NCI-H82 treated with DMSO at 0.1 percent for 48 hours (cell line): ENCODE measurements at regions not wholly inside any gene's neighbourhood (a gene's known extent, or its start where the extent isn't known, plus 50 kb on each side); places are given as distances from the start of the nearest gene placed in this dataset.

Experiments used
- DNase-seq: peaks from one replicate; lab custom pipeline; 2025; ENCODE audit not compliant: unreplicated experiment; lab: John Stamatoyannopoulos, UW

DNA sequence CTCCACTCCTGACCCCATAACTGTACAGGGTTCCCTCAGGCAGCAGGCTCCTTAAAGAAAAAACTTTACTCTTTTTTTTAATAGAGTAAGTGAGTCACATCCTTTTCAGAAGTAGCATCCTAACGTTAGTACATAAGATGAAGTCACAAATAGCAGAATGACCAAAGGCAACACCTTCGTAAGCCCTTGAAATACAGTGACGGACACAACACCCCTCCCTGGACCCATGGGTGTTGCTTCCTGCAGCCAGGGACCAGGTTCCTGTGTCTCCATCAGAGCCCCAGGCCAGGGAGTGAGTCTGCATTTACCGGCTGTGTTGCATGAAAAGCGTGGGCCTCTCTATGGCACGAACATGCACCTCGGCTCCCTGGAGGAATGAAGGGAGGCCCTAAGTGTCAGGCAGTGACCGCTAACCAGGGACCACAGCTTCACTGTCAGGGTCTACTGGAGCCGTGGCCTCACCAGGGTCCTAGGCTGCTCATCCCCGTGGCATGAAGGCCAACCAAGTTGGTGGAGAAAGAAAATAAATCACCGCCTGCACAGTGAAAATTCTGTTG lies 340.0 kb upstream of the SFSWAP start:
- DNase-seq = no peak

DNA sequence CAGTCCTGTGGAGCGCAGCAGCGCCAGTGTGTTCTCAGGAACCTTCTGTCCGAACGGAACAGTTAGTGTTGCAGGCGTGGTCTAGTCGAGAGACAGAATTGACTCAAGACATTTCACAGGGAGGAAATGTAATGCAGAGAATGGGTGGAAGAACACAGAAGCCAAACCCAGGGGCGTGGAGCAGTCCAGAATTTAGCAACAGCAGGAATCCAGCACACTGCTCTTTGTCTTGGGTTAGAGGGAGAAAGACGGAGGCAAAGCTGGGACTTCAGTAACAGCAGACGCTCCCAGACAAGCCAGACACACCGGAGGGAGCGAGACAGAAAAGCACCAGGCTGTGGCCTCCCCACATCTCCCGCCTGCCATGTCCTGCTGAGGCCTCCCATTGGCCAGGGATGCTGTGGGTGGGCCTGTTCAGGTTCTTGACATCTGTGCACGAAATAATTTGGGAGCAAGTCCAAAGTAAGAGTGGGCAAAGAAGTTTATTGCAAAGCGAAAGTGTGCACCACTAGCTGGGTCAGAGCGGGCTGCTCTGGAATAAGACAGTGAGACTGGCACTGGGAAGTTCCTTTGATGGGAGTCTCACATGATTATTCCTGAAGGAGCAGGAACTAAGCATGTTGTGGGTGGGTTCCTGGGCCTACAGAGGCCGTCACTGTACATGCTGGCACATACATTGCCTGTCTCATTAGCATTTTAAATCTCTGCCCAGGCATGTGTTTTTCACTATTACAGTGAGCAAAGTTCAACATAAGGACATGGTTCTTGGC lies 339.3 kb upstream of the SFSWAP start:
- DNase-seq = no peak

DNA sequence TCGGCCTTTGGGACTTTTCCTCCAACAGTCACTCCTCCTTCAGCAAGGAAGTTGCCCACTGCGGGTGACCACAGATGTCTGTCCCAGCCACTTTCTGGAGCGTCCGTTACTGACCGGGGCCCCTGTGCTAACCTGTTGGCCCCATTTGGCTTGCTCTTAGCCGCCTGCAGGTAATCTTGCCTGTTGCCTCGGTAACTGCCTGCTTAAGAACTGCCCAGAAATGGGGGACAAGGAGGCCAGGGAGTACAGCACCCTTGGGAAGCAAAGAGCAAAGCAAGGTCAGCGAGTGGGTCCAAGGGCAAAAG lies 338.8 kb upstream of the SFSWAP start:
- no peak for DNase-seq

DNA sequence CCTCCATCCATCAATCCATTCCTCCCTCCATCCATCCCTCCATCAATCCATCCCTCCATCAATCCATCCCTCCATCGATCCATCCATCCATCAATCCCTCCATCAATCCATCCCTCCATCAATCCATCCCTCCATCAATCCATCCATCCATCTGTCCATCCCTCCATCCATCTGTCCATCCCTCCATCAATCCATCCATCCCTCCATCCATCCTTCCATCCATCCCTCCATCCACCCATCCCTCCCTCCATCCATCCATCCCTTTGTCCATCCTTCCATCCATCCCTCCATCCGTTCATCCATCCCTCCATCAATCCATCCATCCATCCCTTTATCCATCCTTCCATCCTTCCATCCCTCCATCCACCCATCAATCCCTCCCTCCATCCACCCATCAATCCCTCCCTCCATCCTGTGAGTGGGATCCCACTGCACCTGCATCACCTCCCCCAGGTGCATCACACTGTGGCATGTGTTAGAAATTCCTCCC lies 338.1 kb upstream of the SFSWAP start:
- no peak for DNase-seq

DNA sequence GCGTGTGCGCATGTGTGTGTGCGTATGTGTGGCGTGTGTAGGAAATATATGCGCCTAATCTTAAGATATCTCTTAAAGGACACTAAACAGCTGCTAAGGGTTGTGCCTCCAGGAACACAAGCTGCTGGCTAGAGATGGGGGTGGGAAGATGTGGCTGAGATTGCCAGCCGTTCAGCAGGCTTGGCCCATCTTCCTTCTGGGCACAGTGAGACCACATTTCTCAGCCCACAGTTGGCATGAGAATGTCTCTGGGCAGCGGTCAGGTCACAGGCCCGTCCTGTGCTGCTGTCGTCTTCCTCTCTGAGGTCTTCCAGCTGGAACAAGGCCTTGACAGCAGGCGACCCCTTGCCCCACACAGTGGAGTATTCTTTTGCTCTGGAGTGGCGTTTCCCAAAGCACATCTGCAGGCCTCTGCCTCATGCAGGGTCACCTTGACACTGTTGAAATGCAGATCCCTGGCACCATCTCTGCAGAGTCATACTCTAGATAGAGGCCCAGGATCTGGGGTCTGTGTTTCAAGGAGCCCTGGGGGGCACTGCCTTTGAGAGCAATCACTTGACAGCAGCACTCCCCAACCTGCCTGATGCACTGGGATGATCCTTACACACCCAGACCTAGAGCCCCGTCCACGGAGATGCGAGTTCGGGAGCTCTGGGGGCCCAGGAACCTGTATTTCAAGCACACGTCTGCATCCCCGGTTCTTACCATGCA lies 335.5 kb upstream of the SFSWAP start:
- DNase-seq = no peak

DNA sequence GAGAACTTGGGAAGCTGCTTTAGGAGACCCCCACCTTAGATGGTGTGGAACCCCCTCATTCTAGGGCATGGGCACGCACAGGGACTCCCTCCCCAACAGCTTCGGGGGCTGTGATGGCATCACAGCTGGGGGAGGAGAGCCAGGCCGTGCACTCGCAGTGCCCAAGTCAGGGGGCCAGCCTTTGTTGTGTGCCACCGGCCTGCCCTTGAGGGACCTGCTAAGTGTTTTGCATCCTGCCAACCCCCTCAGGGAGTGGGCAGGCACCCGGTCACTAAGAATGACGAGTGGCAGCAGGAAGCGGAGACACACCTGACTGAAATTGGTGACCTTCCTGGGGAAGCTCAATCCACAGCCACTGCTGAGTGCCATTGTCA lies 334.9 kb upstream of the SFSWAP start:
- no peak for DNase-seq

DNA sequence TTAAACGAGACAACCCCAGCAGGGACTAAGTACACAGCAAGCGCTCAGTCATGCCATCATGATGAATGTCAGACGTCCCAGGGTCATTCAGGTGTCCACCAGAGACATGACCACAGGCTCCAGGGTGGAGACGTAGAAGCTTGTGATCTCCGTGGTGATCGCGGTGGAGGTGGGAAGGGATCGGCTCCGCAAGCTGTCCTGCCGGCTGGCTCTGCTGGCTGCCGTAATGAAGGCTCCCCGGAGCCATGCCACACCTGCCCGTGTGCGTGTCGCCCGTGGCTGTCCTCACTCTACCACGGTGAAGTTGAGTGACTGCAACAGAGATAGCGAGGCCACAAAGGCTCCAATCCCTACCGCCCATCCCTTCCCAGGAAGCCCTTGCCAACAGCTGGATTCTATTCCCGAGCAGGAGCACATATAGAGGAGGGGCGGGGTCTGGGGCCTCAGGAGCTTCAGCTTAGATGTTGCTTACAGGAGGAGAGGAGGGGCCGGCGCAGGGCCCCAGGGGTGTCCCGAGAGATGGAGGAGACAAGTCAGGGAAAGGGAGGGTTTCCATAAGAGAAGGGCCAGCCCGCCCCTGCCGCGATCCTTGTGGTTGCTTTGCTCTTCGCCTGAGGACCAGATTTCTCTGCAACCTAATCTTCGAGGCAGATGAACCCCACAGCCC lies 332.6 kb upstream of the SFSWAP start:
- no peak for DNase-seq

DNA sequence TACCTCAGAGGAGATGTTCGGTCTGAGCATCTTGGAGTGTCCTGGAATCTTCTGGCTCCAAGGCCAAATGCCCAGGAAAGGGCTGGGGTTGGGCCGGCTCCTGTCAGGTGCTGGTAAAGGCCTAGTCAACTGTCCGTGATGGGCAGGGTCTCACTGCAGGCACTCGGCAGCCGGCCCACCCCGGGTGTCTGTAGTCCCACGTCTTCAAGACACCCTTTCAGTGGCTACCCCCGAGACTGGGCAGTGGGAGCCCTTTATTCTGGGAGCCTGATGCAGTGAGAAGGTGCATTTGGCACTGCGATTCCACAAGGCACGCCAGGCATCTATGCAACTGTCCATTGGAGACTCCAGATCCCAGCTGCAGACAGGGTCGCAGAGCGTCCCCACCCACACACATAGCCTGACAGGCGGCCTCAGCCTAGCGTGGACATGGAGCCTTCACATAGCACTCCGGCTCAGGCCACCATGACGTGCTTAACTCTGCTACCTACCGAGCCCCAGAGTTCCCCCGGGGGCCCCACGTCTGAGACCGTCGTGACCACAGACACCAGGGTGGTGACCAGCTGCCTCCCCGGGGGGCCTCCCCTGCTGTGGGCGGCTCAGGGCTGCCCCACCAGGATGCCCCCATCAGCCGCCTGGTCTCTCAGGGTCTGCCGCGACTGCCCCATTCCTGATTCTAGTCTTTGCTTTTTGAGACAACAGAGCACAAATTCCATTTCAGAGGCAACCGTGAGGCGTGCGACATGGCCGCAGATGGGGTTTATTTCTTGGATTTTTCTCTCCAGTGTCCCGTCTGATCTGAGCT lies 331.8 kb upstream of the SFSWAP start:
- no peak for DNase-seq

DNA sequence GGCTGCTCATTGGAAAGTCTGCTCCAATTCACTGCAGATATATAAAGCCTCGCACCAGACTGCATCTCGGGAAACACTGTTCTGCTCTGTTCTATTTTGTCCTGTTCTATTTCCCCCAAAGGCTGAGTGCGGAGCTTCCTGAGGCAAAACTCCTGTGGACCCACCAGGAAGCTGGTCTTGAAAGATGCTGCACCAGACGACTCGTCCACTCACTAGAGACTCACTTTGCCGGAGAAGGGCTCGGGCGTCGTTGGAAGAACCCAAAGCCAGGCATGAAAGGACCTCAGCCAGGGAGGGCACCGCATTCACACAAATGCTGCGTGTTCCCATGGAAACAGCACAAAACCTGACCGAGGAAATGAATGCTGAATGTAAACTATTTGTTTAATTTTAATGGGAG lies 331.2 kb upstream of the SFSWAP start:
- no peak for DNase-seq

DNA sequence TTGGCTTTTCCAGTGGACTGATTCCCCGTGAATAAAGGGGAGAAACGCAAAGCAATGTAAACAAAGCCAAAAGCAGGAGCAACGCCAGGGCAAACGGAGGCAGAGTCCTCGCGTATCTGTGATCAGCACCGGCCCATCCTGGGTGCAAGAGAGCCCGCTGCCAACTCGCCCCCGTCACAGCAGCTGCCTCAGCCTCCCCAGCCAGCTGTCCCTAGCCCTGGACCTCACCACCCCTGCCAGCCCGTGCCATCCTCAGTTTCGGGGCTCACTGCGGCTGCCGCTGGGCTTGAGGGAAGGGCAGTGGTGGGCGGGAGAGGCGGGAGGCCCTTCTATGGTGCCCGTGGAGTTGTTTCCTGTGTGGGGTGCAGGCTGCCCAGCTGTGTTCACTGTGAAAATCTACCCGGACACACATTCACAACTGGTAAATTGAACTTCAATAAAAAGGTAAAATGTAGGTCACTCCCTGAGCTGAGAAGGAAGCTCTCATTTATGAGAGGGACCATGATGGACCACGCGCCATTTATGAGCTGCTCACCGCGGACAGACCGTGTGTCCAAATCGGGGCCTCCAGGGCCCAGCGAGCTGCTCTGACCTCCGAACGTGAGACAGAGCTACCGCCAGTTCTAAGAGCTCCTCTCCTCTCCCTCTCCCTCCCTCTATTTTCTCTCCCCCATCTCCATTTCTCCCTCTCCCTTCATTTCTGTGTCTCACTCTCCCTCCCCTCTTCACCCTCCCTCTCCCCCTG lies 330.5 kb upstream of the SFSWAP start:
- DNase-seq = no peak

DNA sequence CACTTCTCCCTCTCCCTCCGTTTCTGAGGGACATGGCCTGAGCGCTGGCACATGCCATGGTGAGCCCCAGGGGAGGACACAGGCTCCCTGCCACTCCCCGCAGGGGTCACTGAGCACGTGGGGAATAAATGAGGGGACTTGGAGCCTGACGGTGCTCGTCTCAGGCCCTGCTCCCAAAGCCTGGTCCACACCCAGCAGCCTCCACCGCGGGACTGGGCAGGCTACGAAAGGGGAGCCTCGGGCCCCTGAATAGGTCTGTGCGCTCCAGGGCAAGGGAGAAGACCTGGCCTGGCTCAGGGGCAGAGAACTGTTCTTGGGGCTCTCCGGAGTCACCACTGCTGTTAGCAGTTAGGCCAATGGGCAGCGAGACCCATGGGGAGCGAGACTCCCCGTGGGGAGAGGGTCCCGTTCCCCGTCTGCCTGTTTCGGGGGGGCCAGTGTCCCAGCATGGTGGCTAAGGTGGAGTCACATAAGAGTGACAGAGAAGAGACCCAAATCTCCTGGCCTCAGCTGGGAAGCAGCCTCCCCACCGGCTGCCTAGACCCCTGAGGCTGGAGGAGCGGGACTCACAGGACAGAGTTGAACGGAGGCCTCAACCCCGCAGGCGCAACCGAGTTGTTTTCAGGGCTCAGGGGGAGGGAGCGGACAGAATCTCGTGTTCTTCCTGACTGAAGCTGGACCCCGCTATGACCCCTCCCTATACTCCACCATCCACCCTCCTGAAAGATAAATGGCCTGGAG lies 329.8 kb upstream of the SFSWAP start:
- DNase-seq = no peak

DNA sequence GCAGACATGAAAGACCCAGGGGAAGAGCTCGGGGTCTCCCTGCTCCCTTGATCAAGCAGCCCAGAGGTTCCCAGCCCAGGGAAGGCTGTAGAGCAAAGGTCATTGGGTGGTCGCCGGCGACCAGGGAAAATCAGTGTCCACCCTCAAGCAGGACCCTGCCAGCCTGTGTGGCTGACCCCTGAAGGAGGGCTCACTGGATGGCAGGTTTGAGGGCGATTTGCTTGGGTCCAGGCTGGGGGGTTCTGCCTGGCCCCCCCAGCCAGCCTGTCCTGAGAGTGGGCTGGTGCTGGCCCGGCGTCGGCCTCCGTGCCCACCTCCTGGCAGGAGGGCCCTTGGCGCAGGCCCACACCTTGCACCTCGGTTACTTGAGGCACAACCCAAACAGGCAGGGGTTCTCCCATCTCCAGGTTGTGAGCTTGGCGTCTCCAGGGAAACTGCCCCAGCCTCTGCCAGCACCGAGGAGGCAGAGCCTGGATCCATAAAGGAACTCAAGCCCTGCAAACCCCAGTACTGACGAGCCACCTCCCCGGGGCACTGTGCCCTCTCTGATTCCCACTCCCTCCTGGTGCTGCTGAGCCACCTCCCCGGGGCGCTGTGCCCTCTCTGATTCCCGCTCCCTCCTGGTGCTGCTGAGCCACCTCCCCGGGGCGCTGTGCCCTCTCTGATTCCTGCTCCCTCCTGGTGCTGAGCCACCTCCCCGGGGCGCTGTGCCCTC lies 329.0 kb upstream of the SFSWAP start:
- no peak for DNase-seq

DNA sequence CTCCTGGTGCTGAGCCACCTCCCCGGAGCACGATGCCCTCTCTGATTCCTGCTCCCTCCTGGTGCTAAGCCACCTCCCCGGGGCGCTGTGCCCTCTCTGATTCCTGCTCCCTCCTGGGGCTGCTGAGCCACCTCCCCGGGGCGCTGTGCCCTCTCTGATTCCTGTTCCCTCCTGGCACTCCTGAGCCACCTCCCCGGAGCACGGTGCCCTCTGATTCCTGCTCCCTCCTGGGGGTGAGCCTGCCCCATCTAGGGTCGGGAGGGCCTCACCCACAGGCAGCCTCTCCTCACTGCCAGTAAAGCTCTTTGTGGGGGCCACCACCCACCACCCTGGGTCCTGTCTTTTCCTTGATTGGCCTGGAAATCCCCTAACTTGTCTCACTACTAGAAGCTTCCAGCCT lies 327.6 kb upstream of the SFSWAP start:
- no peak for DNase-seq

DNA sequence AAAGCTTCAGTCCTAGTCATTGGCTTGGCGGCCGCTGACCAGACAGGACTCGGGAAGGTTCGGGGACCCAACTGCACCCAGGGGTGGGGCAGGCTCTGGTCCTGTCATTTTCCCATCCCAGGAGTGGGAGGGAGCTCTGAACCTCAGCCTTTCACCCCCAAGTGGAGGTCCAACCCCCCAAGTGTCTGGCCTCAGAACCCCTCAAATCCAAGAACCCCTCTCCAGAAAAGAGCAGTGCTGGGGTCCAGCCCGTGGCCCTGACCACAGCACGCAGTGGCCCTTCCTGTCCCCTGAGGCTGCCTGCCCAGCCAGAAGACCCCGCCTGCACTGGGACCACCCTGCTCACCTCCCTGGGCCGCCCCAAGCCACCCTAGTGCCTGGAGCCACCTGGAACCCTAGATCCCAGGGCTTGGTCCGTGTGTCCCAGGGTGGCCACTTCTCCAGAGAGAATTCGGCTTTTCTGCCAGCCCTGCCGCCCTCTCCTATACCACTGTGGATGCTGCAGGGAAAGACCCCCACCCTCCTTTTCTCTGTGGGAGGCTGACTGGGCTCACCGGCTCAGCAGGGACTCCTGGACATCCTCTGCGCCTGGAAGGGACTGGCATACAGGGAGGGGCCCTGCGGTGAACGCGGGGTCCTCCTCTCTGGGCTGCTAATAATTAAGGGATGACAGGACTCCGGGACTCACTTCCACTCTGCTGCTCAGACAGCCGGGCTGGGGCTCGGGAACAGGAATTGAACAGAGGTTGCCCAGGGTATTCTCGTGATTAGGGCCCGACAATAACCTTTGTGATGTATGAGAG lies 326.9 kb upstream of the SFSWAP start:
- DNase-seq = no peak

DNA sequence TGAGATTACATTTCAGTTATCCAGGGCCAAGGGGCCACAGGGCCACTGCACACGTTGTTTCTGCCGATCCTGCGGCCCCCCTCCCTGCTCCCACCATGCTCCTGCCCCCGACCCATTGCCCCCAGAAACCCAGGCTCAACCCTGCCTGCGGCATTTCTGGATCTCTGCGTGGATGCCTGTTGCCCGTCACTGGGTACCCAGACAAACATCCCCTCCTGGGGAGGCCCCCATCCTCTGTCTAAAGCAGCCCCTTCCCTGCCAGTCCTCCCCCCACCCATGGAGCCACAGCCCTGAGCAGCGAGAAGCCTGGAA lies 326.4 kb upstream of the SFSWAP start:
- no peak for DNase-seq

DNA sequence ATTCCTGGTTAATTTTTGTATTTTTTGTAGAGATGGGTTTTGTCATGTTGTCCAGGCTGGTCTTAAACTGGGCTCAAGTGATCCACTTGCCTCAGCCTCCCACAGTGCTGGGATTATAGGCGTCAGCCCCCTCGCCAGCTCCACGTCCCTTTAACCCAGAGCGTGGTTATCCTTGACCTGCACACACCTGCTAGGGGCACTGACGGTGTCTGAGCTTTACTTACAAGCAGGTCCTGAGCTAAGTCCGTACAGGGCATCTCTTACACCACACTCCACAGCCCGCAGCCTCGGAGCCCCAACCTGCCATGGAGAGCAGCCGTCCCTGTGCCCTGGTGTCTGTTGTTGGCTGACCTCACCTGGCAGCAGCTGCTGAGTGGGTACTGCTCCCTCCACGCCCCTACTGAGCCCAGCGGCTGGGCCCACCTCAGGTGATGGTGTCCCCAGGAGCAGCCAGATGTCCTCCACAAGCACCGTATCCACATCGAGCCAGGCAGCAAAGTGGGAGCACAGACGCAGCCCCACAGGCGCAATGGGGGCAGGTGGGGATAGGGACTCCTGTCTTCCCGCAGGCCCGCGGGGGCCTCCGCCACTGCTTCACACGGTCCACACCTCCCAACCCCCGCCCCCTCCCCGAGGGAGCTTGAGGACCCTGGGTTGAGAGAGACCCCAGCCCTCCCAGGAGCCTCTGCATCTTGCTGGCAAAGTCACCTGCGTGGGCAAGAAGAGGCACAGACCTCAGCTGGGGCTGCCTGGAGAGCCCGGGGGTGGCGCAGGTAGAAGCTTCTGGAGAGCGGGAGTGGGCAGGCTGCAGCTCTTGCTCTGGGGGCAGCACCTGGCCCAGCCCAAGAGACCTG lies 325.4 kb upstream of the SFSWAP start:
- no peak for DNase-seq

DNA sequence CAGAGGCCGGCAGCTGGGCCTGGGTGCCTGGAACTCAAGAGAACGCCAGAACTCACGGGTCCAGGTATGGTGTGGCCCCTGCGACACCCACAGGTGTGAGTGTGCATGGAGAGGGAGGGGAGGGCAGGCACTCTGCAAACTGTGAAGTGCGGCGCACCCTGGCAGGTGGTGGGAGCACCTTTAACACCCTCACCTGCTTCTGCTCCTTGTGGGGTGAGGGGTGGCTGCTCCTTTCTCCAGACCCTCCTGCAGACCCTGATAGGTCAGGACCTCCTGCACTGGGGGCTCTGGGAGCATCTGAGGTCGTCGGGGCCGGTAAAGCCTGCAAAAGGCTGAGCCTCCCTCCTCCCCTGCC lies 324.7 kb upstream of the SFSWAP start:
- DNase-seq = no peak

DNA sequence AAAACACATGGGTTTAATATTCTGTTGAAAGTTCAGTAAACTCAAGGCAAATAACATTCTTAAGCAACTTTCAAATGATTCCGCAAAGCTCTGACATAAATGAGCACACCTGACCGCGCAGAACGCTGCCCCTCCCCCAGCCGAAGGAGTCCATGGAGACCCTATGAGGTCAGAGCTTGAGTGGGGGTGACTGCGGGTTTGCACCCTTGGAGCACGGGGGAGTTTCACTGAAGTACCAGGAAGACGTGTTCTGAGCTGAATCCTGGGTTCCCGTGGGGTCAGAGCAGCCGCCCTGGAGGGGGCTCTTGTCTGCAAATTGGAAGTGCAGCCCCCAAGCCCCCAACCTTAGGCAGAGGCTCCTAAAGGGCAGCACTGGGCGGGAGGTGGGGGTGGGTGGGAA lies 324.1 kb upstream of the SFSWAP start:
- DNase-seq = no peak
